Heart left ventricle (tissue), 16 donors: ENCODE measurements at regions not wholly inside any gene's neighbourhood (a gene's known extent, or its start where the extent isn't known, plus 50 kb on each side); places are given as distances from the start of the nearest gene placed in this dataset.

Experiments
- ATAC-seq, 4 donors: fragments of 200-7000 bp; cut with Tn5 transposase; one replicate each; pipeline ENCODE4 v1.9.1; 2020 to 2022; ENCODE audit warnings: moderate library complexity in 4 of 4, mild to moderate bottlenecking in 3 of 4, moderate number of reproducible peaks in 1 of 4
- DNase-seq, 5 donors: peaks; one replicate each; pipeline ENCODE4 v3.0.0-alpha.2; 2020
- H3K27ac ChIP-seq, 12 donors: fragments of 200-600 bp; sonication (generic) in 4 of 12; one replicate each; pipeline versions ENCODE4 v1.5.0 to v1.8.0; 2016 to 2022; ENCODE audit warnings: mild to moderate bottlenecking in 2 of 12
- H3K27me3 ChIP-seq, 9 donors: fragments of 200-600 bp; sonication (generic) in 2 of 9; one replicate each; pipeline versions ENCODE4 v1.5.1 to v1.8.0; 2016 to 2022; ENCODE audit warnings: mild to moderate bottlenecking in 3 of 9
- H3K36me3 ChIP-seq, 9 donors: fragments of 200-600 bp; sonication (generic) in 2 of 9; one replicate each; pipeline versions ENCODE4 v1.5.0 to v1.8.0; 2018 to 2022; ENCODE audit warnings: mild to moderate bottlenecking in 2 of 9
- H3K4me1 ChIP-seq, 12 donors: fragments of 200-600 bp; sonication (generic) in 4 of 12; one replicate each; pipeline versions ENCODE4 v1.5.0 to v1.8.0; 2016 to 2022; ENCODE audit warnings: mild to moderate bottlenecking in 3 of 12
- H3K4me3 ChIP-seq, 12 donors: fragments of 200-600 bp; sonication (generic) in 4 of 12; one replicate each; pipeline versions ENCODE4 v1.5.0 to v1.8.0; 2017 to 2022; ENCODE audit warnings: mild to moderate bottlenecking in 9 of 12, moderate library complexity in 4 of 12
- H3K9me3 ChIP-seq, 12 donors: fragments of 200-600 bp; sonication (generic) in 4 of 12; one replicate each; pipeline versions ENCODE4 v1.5.0 to v1.8.0; 2016 to 2022; ENCODE audit warnings: mild to moderate bottlenecking in 1 of 12
- POLR2A ChIP-seq, 2 donors: fragments of 450-650 bp; IDR thresholded peaks; one replicate each; pipeline ENCODE4 v1.6.1; 2017; ENCODE audit warnings: antibody characterized with exemption in 2 of 2, mild to moderate bottlenecking in 2 of 2, moderate library complexity in 2 of 2
- WGBS, 4 donors: extraction: QIAGEN DNeasy Blood & Tissue Kit in 2 of 4; methylation state at CpG; one replicate each; pipeline versions ENCODE4 v1.1.5 to v1.1.7; 2013 to 2018; 5-methylcytosine and 5-hydroxymethylcytosine counted together
- intact Hi-C, 10 donors: fragments of 100-400 bp; cut with DNase I; formaldehyde crosslinking; loops; one replicate each; pipeline versions ENCODE4 v1.11.1 to v1.14.2; 2022
- TF ChIP-seq, protein P1 (sequence below), 12 donors: fragments of 200-600 bp; sonication (generic) in 4 of 12; IDR thresholded peaks; one replicate each; pipeline versions ENCODE4 v1.5.0 to v1.8.0; 2018 to 2022; ENCODE audit warnings: antibody characterized with exemption in 12 of 12, mild to moderate bottlenecking in 5 of 12
- donor health status: ischemic (EF 13 %, LVEDD 7.1; RV severe dilation, severe dysfunction).
- donor health status: healthy with polysubstance abuse.
- donor health status: DM: no; HTN: yes; CAD: no.
- donor health status: DM: no; HTN: no; CAD: no.
- donor health status: ischemic (EF 25% LVEDD 6.9; RV normal size, moderate dysfunction).
- donor health status: ischemic (EF 25% LVEDD 5.7; RV mildly dilated, moderate dysfunction).
- donor health status: healthy.
- donor health status: DM: yes; HTN: yes; CAD: no.
- donor health status: ischemic (EF 35%, LVEDD 5.7; RV mildly dilated, moderate dysfunction).
- donor health status: nonischemic (EF 11% LVEDD 7.7; RV severe dilation, severe dysfunction).
- donor health status: DM: yes; HTN: yes; CAD: no.
- donor health status: PGD.
- donor health status: ischemic (EF 29% LVEDD 5.4; RV normal size, mild dysfunction).
- donor health status: nonischemic (EF 23%, LVEDD 6.1; RV moderate dilation, normal function).

DNA sequence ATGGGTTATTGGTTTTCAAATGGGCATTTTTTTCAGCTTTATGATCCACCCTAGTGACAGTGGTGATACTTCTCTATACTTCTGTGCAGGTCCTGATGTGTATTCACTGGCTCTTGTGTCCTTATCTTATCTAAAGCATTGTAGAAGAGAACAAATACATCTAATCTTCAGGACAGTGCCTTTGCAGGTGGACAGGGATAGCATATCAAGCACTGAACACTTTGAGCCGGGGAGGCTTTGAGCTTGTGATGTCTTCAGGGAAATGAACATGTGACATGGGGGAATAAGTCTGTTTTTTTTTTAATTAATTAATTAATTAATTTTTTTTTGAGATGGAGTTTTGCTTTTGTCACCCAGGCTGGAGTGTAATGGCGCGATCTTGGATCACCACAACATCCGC, 115.5 kb upstream of the KLF4 start:
- Histone ChIP-seq H3K36me3 (no peaks in the 10 kb centered on the region), H3K27ac (no peak overlapping the region), H3K9me3 (no peaks in the 10 kb centered on the region), H3K27me3 (no peaks in the 10 kb centered on the region), H3K4me3 (no peak overlapping the region), H3K4me1 (peaks cover 0 to 12% (median 4%) of the 10 kb centered on the region in 12 donors)
- no peak for TF ChIP-seq POLR2A (IDR thresholded peaks at IDR 0.05)
- TF ChIP-seq, protein P1, sequence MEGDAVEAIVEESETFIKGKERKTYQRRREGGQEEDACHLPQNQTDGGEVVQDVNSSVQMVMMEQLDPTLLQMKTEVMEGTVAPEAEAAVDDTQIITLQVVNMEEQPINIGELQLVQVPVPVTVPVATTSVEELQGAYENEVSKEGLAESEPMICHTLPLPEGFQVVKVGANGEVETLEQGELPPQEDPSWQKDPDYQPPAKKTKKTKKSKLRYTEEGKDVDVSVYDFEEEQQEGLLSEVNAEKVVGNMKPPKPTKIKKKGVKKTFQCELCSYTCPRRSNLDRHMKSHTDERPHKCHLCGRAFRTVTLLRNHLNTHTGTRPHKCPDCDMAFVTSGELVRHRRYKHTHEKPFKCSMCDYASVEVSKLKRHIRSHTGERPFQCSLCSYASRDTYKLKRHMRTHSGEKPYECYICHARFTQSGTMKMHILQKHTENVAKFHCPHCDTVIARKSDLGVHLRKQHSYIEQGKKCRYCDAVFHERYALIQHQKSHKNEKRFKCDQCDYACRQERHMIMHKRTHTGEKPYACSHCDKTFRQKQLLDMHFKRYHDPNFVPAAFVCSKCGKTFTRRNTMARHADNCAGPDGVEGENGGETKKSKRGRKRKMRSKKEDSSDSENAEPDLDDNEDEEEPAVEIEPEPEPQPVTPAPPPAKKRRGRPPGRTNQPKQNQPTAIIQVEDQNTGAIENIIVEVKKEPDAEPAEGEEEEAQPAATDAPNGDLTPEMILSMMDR (IDR thresholded peaks at IDR 0.05), result no peak
- 87 to 97% (median 91%) methylated on average over 4 of the region's 4 CpGs for WGBS, 4 donors
- intact Hi-C loops, result loop anchor here in 1 of 10 donors (10.0 kb wide), 1 partner anchor 110 kb away; no protein-coding TSS in a partner anchor
- no peak for ATAC-seq
- DNase-seq, result no peak

DNA sequence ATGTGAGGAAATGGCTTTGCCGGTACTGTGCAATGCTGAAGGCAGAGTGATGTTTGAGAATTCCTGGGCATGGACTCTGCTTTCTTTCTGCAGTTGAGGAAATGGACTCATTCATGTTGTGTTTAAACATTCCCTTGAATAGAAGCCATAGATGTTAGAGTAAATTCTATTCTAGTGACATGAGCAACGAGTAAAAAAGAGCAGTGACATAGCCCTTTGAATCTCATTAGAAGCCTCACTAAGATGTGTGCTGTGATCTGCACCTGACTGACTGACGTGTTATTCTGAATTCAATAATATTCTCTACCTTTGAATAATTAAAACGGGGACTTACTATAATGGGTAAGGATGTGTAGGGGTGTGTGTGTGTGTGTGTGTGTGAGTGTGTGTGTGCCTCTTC, 113.7 kb upstream of the KLF4 start:
- WGBS, 4 donors, result 68 to 81% (median 76%) methylated on average over 4 of the region's 4 CpGs
- peak in 1 of 4 donors; percentile 18 for ATAC-seq
- intact Hi-C loops, result loop anchor here in 4 of 10 donors (5.0 to 10.0 kb wide), 3 partner anchors 34 to 111 kb away; no protein-coding TSS in a partner anchor

DNA sequence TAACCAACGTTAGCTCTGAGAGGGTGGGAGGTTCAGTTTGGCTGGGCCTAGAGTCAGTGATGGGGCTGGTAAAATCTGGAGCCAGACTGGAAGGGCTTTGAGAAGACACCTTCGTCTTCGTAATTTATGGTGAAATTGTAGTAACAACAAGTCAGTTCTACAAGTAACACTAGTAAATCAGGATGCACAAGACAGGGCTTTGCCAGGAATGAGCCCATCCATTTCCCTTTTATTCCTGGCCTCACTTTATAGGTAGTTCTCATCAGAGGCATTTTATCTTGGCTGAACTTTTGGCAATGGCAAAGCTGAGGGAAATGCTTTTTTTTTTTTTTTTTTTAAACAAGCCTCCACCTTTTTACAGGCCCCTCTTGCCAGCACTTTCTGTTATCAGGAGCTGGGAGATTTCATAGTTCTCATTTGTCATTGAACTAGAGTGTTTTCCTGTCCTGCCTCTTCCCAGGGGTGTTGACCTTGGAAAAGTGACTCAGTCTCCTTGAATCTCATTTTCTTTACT, 110.5 kb upstream of the KLF4 start:
- peak in 3 of 5 donors; percentile 21 to 57 (median 27) for DNase-seq
- TF ChIP-seq POLR2A (IDR thresholded peaks at IDR 0.05), result no peak
- TF ChIP-seq, protein P1 (IDR thresholded peaks at IDR 0.05), result no peak
- 32 to 49% (median 40%) methylated on average over 3 of the region's 3 CpGs for WGBS, 4 donors
- Histone ChIP-seq H3K27ac (peak overlapping the region; percentile 35 to 71 (median 65)), H3K36me3 (no peaks in the 10 kb centered on the region), H3K4me1 (peaks cover 0 to 20% (median 11%) of the 10 kb centered on the region in 12 donors), H3K4me3 (no peak overlapping the region), H3K27me3 (no peaks in the 10 kb centered on the region), H3K9me3 (no peaks in the 10 kb centered on the region)
- peak; percentile 83 to 96 (median 88) for ATAC-seq
- intact Hi-C loops, result loop anchor here in 5 of 10 donors (2.0 to 10.0 kb wide), 4 partner anchors 37 to 108 kb away; no protein-coding TSS in a partner anchor

More for the DNA sequence above, 113.7 kb upstream of the KLF4 start:
- Histone ChIP-seq H3K27ac (peak overlapping the region in 1 of 12 donors; percentile 18), H3K4me1 (peaks cover 0 to 20% (median 11%) of the 10 kb centered on the region in 12 donors), H3K36me3 (no peaks in the 10 kb centered on the region), H3K4me3 (no peak overlapping the region), H3K9me3 (no peaks in the 10 kb centered on the region), H3K27me3 (no peaks in the 10 kb centered on the region)
- DNase-seq, result no peak
- no peak for TF ChIP-seq POLR2A (IDR thresholded peaks at IDR 0.05)
- TF ChIP-seq, protein P1 (IDR thresholded peaks at IDR 0.05), result no peak

DNA sequence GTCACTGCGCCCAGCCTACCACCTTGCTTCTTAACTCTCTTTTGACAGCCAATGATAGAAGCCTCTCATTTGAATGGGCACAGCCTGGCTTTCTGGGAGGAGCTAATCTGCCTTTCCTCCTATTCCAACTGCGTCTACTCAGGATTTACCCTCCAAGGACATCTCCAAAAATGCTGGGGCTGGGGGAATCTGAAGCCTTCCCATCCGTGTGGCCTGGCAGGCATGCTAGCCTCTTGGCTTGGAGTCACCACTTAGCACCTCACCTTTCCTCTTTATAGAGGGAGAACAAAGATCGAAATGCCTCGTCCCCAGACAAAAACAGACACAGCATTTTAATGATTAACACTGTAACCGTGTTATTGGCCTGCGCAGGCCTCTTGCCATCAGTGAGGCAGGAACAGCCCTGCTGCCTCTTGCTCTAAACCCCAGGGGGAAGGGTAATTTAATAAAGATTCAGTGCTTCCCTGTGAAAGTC, 108.2 kb upstream of the KLF4 start:
- ATAC-seq (no peak), DNase-seq (no peak)
- no peak overlapping the region for H3K27ac ChIP-seq
- H3K36me3 ChIP-seq, result no peaks in the 10 kb centered on the region
- H3K9me3 ChIP-seq, result no peaks in the 10 kb centered on the region
- WGBS, 4 donors, result 72 to 83% (median 77%) methylated on average over 7 of the region's 7 CpGs
- TF ChIP-seq, protein P1 (IDR thresholded peaks at IDR 0.05), result no peak
- TF ChIP-seq POLR2A (IDR thresholded peaks at IDR 0.05), result no peak
- H3K27me3 ChIP-seq, result no peaks in the 10 kb centered on the region
- H3K4me3 ChIP-seq, result no peak overlapping the region
- intact Hi-C loops, result no loop called here
- peaks cover 0 to 20% (median 11%) of the 10 kb centered on the region in 12 donors for H3K4me1 ChIP-seq
